ENCODE measurements at regions not wholly inside any gene's neighbourhood (a gene's known extent, or its start where the extent isn't known, plus 50 kb on each side); places are given as distances from the start of the nearest gene placed in this dataset.

DNA sequence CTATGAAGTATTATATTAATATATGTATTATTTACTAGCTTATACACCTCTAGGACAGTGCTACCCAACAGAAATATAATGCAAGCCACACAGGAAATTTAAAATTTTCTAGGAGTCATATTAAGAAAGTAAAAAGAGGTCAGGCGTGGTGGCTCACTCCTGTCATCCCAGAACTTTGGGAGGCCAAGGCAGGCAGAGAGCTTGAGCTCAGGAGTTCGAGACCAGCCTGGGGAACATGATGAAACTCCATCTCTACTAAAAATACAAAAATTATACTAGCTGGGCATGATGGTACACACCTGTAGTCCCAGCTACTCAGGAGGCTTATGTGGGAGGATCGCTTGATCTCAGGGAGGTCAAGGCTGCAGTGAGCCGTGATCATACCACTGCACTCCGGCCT lies 237.6 kb upstream of the ZNF217 start:
- no peak for DNase-seq (ENCODE audit: low spot score)
- Histone ChIP-seq H3K27ac (no peak overlapping the region), H3K4me3 (no peak overlapping the region)
- TF ChIP-seq CTCF (IDR thresholded peaks at IDR 0.05), result no peak

GRCh38 chr20:53829724-53830521 lies 236.3 kb upstream of the ZNF217 start:
- DNase-seq (ENCODE audit: low spot score), result no peak
- no peak for TF ChIP-seq CTCF (IDR thresholded peaks at IDR 0.05)
- Histone ChIP-seq H3K4me3 (peak overlapping the region; percentile 68), H3K27ac (peak overlapping the region; percentile 80 to 93)

DNA sequence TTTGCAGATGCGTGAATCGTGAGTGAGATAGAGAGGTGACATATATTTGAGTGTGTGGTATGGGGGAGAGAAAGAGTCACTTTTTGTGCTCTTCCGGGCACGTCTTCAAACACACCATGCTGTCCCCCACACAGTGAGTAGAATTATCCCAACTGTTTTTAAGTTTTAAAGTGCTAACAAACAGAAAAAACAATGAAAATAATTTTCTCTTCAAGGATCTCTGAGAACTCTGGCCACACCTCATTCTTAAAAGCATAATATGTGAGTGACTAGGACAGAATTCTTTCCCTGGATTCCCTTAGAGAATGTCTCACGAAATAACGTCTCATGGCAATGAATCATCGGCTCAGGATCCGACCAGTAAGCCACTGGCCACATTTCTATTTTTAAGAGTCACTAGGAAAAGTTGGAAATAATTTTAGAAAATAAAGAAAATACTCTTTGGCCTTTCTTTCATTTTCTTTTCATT lies 235.7 kb upstream of the ZNF217 start:
- TF ChIP-seq CTCF (IDR thresholded peaks at IDR 0.05), result no peak
- Histone ChIP-seq H3K4me3 (peak overlapping the region; percentile 68), H3K27ac (peak overlapping the region; percentile 80 to 93)
- DNase-seq (ENCODE audit: low spot score), result no peak

GRCh38 chr20:53828682-53829254 lies 235.1 kb upstream of the ZNF217 start:
- TF ChIP-seq CTCF (IDR thresholded peaks at IDR 0.05), result no peak
- Histone ChIP-seq H3K27ac (peak overlapping the region; percentile 80 to 93), H3K4me3 (peak overlapping the region; percentile 68)
- DNase-seq (ENCODE audit: low spot score), result no peak

DNA sequence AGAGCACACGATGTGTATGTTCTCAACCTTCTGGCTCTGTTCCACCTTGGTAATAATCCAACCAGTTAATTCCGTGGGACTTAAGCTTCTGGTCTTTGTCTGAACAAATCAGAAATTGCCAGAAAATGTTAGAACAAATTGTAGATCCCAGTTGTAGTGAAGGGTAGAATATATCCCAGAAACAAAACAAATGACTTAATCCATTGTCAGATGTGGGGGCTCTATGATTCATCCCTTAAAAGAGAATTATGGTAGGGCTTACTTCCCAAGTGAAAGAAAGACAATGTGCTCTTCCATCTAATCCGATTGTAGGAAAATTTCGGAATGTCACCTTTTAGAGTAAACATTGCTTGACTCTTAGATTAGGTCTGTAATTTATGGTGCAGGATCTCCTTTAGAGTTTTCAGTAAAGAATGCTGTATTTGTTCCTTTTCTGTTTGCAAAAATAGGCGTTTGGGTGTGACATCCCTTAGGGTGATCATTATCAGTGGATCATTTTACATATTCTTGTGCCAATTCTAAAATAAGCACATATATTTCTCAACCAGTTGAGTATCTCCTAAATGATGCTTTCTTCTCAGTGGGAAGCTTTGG lies 234.5 kb upstream of the ZNF217 start:
- DNase-seq (ENCODE audit: low spot score), result no peak
- TF ChIP-seq CTCF (IDR thresholded peaks at IDR 0.05), result no peak
- H3K27ac ChIP-seq, result peak overlapping the region; percentile 80 to 93
- peak overlapping the region; percentile 68 for H3K4me3 ChIP-seq

GRCh38 chr20:53827292-53828087 lies 233.9 kb upstream of the ZNF217 start:
- TF ChIP-seq CTCF (IDR thresholded peaks at IDR 0.05), result no peak
- Histone ChIP-seq H3K4me3 (peak overlapping the region; percentile 68), H3K27ac (peak overlapping the region; percentile 80 to 93)
- DNase-seq (ENCODE audit: low spot score), result no peak

All from coronary artery (tissue), 2 donors.